CD4-positive, alpha-beta T cell (primary cell): ENCODE measurements at regions not wholly inside any gene's neighbourhood (a gene's known extent, or its start where the extent isn't known, plus 50 kb on each side); places are given as distances from the start of the nearest gene placed in this dataset.

ENCODE experiments used
- ATAC-seq: fragments of 200-7000 bp; cut with Tn5 transposase; one replicate; pipeline ENCODE4 v1.10.0; 2022; ENCODE audit warnings: mild to moderate bottlenecking; ENCODE audit not compliant: poor library complexity
- CTCF ChIA-PET: fragments of 350-600 bp; sonication (Branson Sonifier 250); formaldehyde crosslinking; loops from one replicate; lab custom pipeline; 2021; ENCODE audit warnings: antibody characterized with exemption, inconsistent platforms; lab: Charles Lee
- POLR2A ChIA-PET: fragments of 350-600 bp; sonication (Branson Sonifier 250); formaldehyde crosslinking; loops from one replicate; lab custom pipeline; 2021; ENCODE audit warnings: antibody characterized with exemption, inconsistent platforms; lab: Charles Lee
- DNase-seq, 14 experiments: peaks; one replicate each; pipeline ENCODE4 v3.0.0-alpha.2; 2013 to 2020; ENCODE audit warnings: mixed read lengths in 2 of 14
- H3K27ac ChIP-seq, 2 donors: one replicate each; pipeline versions ENCODE4 v1.5.1 to v1.7.0; 2013; ENCODE audit warnings: low read length in 2 of 2, low read depth in 1 of 2, mild to moderate bottlenecking in 1 of 2
- H3K27me3 ChIP-seq, 2 experiments: 1 replicate in 1 of 2; 2 replicates in 1 of 2; pipeline versions ENCODE4 v1.6.1 to v1.7.0; 2013; ENCODE audit warnings: low read length in 2 of 2, control low read depth in 1 of 2, mild to moderate bottlenecking in 1 of 2, moderate library complexity in 1 of 2; ENCODE audit not compliant: insufficient read depth in 2 of 2, control insufficient read depth in 1 of 2
- H3K36me3 ChIP-seq: one replicate; pipeline ENCODE4 v1.6.1; 2013; ENCODE audit warnings: low read length, control low read depth; ENCODE audit not compliant: insufficient read depth
- H3K4me1 ChIP-seq: one replicate; pipeline ENCODE4 v1.6.1; 2013; ENCODE audit warnings: low read length, control low read depth; ENCODE audit not compliant: insufficient read depth
- H3K4me3 ChIP-seq: one replicate; pipeline ENCODE4 v1.5.1; 2013; ENCODE audit warnings: mild to moderate bottlenecking, low read length, moderate library complexity
- H3K9me3 ChIP-seq, 2 experiments: 1 replicate in 1 of 2; 2 replicates in 1 of 2; pipeline versions ENCODE4 v1.6.1 to v1.7.0; 2013; ENCODE audit warnings: low read length in 2 of 2, mild to moderate bottlenecking in 2 of 2, control low read depth in 1 of 2, moderate library complexity in 1 of 2; ENCODE audit not compliant: control insufficient read depth in 1 of 2, insufficient read depth in 1 of 2
- H3K27ac Mint-ChIP-seq: one replicate; pipeline ENCODE4 v1.8.0; 2020; ENCODE audit warnings: mixed read lengths
- H3K27me3 Mint-ChIP-seq: one replicate; pipeline ENCODE4 v1.8.0; 2021; ENCODE audit warnings: mixed read lengths
- H3K36me3 Mint-ChIP-seq: one replicate; pipeline ENCODE4 v1.8.0; 2021; ENCODE audit warnings: low read depth, mixed read lengths
- H3K4me1 Mint-ChIP-seq: one replicate; pipeline ENCODE4 v1.8.0; 2021; ENCODE audit warnings: low read depth, mixed read lengths
- H3K4me3 Mint-ChIP-seq: one replicate; pipeline ENCODE4 v1.8.0; 2020; ENCODE audit warnings: mild to moderate bottlenecking, mixed read lengths
- H3K9me3 Mint-ChIP-seq: one replicate; pipeline ENCODE4 v1.8.0; 2020; ENCODE audit warnings: mixed read lengths
- CTCF ChIP-seq: fragments of 200-600 bp; IDR thresholded peaks from one replicate; pipeline ENCODE4 v1.8.0; 2022; ENCODE audit warnings: antibody characterized with exemption, mild to moderate bottlenecking
- intact Hi-C, 2 experiments: fragments of 100-400 bp; cut with DNase I in 1 of 2; cut with micrococcal nuclease in 1 of 2; formaldehyde crosslinking; loops; one replicate each; pipeline versions ENCODE4 v1.15.1 to v1.9.0; 2023 to 2025; cut with DNase I, micrococcal nuclease

GRCh38 chr4:93894995-93895394 is 66.4 kb downstream of the ATOH1 start:
- Histone ChIP-seq H3K9me3 (peaks cover 0 to 4% of the 10 kb centered on the region in 2 experiments), H3K4me1 (no peaks in the 10 kb centered on the region), H3K27me3 (no peaks in the 10 kb centered on the region), H3K4me3 (no peak overlapping the region), H3K36me3 (no peaks in the 10 kb centered on the region), H3K27ac (no peak overlapping the region)
- H3K27me3 Mint-ChIP-seq, result no peaks in the 10 kb centered on the region
- H3K4me1 Mint-ChIP-seq, result no peaks in the 10 kb centered on the region
- intact Hi-C loops, result no loop called here
- CTCF ChIA-PET, result no interaction called here
- DNase-seq, result no peak
- POLR2A ChIA-PET, result no interaction called here
- TF ChIP-seq CTCF, result no peak
- no peaks in the 10 kb centered on the region for H3K9me3 Mint-ChIP-seq
- no peaks in the 10 kb centered on the region for H3K36me3 Mint-ChIP-seq
- H3K4me3 Mint-ChIP-seq, result no peak overlapping the region
- no peak overlapping the region for H3K27ac Mint-ChIP-seq
- no peak for ATAC-seq

GRCh38 chr4:93896516-93896915 is 68.0 kb downstream of the ATOH1 start:
- ChIA-PET POLR2A (no interaction called here), CTCF (interaction anchor here (0.5 kb wide), 1 partner anchor 787 kb away, joined by 4 read pairs; no protein-coding TSS in a partner anchor)
- no peak overlapping the region for H3K27ac Mint-ChIP-seq
- no peak for DNase-seq
- H3K4me1 Mint-ChIP-seq, result no peaks in the 10 kb centered on the region
- H3K27ac ChIP-seq, result no peak overlapping the region
- no peak overlapping the region for H3K4me3 ChIP-seq
- no peak overlapping the region for H3K4me3 Mint-ChIP-seq
- no peaks in the 10 kb centered on the region for H3K27me3 ChIP-seq
- no peaks in the 10 kb centered on the region for H3K4me1 ChIP-seq
- H3K36me3 ChIP-seq, result no peaks in the 10 kb centered on the region
- no peaks in the 10 kb centered on the region for H3K36me3 Mint-ChIP-seq
- TF ChIP-seq CTCF, result no peak
- intact Hi-C loops, result no loop called here
- H3K9me3 Mint-ChIP-seq, result no peaks in the 10 kb centered on the region
- no peaks in the 10 kb centered on the region for H3K27me3 Mint-ChIP-seq
- peaks cover 0 to 4% of the 10 kb centered on the region in 2 experiments for H3K9me3 ChIP-seq
- no peak for ATAC-seq

- CTCF ChIA-PET, result interaction anchor here (0.7 kb wide), 1 partner anchor 402 kb away, joined by 3 read pairs; no protein-coding TSS in a partner anchor
- intact Hi-C loops, result no loop called here
- no peaks in the 10 kb centered on the region for H3K36me3 Mint-ChIP-seq
Observed at GRCh38 chr4:93897559-93897958, 69.0 kb downstream of the ATOH1 start.

More at GRCh38 chr4:93897559-93897958, 69.0 kb downstream of the ATOH1 start:
- no peak overlapping the region for H3K27ac ChIP-seq
- Mint-ChIP-seq H3K4me1 (no peaks in the 10 kb centered on the region), H3K9me3 (peaks cover 2% of the 10 kb centered on the region), H3K27ac (no peak overlapping the region), H3K27me3 (no peaks in the 10 kb centered on the region), H3K4me3 (no peak overlapping the region)
- DNase-seq (no peak), ATAC-seq (no peak)
- peaks cover 0 to 4% of the 10 kb centered on the region in 2 experiments for H3K9me3 ChIP-seq
- no peak for TF ChIP-seq CTCF
- POLR2A ChIA-PET, result no interaction called here
- no peaks in the 10 kb centered on the region for H3K4me1 ChIP-seq
- H3K4me3 ChIP-seq, result no peak overlapping the region
- H3K27me3 ChIP-seq, result no peaks in the 10 kb centered on the region
- no peaks in the 10 kb centered on the region for H3K36me3 ChIP-seq
